HT1080 (cell line): ENCODE measurements at regions not wholly inside any gene's neighbourhood (a gene's known extent, or its start where the extent isn't known, plus 50 kb on each side); places are given as distances from the start of the nearest gene placed in this dataset.
A peak's percentile ranks its signal among the peaks of the same experiment; 100 is the strongest.
"Not testable (repeated sequence)": the region's sequence is repeated elsewhere in the genome, so short reads cannot be mapped to it uniquely, and the experiment has no call there.

Source experiments
- DNase-seq: peaks from one replicate; pipeline ENCODE4 v3.0.0-alpha.2; 2015; ENCODE audit warnings: low read depth

- DNase-seq = no peak
Observed at GRCh38 chr10:29797616-29798015, 162.8 kb upstream of the SVIL start.

GRCh38 chr10:29795850-29796249, 161.1 kb upstream of the SVIL start:
- peak; percentile 17 for DNase-seq

- DNase-seq = no peak
Observed at GRCh38 chr10:29794776-29795611, 160.2 kb upstream of the SVIL start.

- no peak for DNase-seq
Observed at GRCh38 chr10:29791773-29792172, 157.0 kb upstream of the SVIL start.

GRCh38 chr10:29790207-29790606, 155.4 kb upstream of the SVIL start:
- no peak for DNase-seq

- DNase-seq = no peak
Observed at GRCh38 chr10:29788113-29788512, 153.3 kb upstream of the SVIL start.

GRCh38 chr10:29785701-29786100, 150.9 kb upstream of the SVIL start:
- DNase-seq = no peak

GRCh38 chr10:29784175-29784773, 149.5 kb upstream of the SVIL start:
- DNase-seq = peak; percentile 99

- DNase-seq = no peak
Observed at GRCh38 chr10:29783201-29783947, 148.6 kb upstream of the SVIL start.

- no peak for DNase-seq
Observed at GRCh38 chr10:29780639-29781038, 145.9 kb upstream of the SVIL start.

- DNase-seq = no peak
Observed at GRCh38 chr10:29780096-29780495, 145.3 kb upstream of the SVIL start.

- no peak for DNase-seq
Observed at GRCh38 chr10:29776246-29776645, 141.5 kb upstream of the SVIL start.

GRCh38 chr10:29774475-29774874, 139.7 kb upstream of the SVIL start:
- DNase-seq = no peak

- no peak for DNase-seq
Observed at GRCh38 chr10:29773675-29774091, 138.9 kb upstream of the SVIL start.

- no peak for DNase-seq
Observed at GRCh38 chr10:29772403-29772802, 137.6 kb upstream of the SVIL start.

- DNase-seq = no peak
Observed at GRCh38 chr10:29771376-29771775, 136.6 kb upstream of the SVIL start.

- DNase-seq = not testable (repeated sequence)
Observed at GRCh38 chr10:29769277-29769676, 134.5 kb upstream of the SVIL start.

GRCh38 chr10:29767968-29768367, 133.2 kb upstream of the SVIL start:
- no peak for DNase-seq

- DNase-seq = no peak
Observed at GRCh38 chr10:29766753-29767152, 132.0 kb upstream of the SVIL start.

GRCh38 chr10:29765330-29765729, 130.6 kb upstream of the SVIL start:
- no peak for DNase-seq

- DNase-seq = no peak
Observed at GRCh38 chr10:29763396-29763795, 128.6 kb upstream of the SVIL start.

GRCh38 chr10:29761916-29762315, 127.1 kb upstream of the SVIL start:
- DNase-seq = no peak
